DMS53 (cell line): ENCODE measurements at regions not wholly inside any gene's neighbourhood (a gene's known extent, or its start where the extent isn't known, plus 50 kb on each side); places are given as distances from the start of the nearest gene placed in this dataset.
"Not testable (repeated sequence)": the region's sequence is repeated elsewhere in the genome, so short reads cannot be mapped to it uniquely, and the experiment has no call there.

ENCODE experiments used
- DNase-seq: peaks from one replicate; lab custom pipeline; 2025; lab: John Stamatoyannopoulos, UW

DNA sequence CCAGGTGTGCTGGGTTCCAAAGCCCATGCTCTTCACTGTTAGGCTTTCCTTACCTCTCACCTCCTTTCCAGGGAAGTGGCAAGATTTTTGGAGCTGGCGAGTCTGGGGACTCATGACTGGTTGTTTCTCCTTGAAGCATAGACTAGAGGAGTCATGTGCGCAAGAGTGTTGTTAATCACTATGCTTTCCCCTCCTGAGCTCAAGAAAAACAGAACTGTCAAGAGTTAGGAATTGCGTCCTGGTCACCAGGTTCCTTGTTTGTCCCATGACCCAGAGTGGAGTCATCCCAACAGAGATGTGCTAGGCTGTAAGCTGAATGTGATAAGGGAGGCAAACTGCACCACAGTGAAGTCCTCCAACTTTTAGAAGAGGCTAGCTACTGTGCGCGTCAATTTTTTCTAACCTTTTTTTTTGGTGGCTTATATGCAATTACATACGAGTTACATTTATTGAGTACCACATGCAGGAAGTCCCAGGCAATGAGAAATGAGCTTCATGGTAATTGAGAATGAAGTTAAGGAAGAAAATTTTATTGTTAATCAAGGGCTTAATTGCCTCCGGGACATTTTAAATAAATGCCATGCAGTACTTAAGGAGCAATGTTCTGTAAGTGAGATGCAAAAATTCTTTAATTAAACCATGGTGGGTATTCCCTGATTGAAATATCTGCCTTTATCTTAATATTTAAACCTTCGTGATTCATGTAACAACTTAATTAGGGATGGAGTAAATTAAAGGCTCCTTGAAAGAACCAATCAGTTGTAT, 233.9 kb downstream of the ZIC5 start:
- DNase-seq: no peak

GRCh38 chr13:99736541-99736940, 235.0 kb downstream of the ZIC5 start:
- no peak for DNase-seq

GRCh38 chr13:99734013-99734693, 232.9 kb downstream of the TM9SF2 start:
- no peak for DNase-seq

DNA sequence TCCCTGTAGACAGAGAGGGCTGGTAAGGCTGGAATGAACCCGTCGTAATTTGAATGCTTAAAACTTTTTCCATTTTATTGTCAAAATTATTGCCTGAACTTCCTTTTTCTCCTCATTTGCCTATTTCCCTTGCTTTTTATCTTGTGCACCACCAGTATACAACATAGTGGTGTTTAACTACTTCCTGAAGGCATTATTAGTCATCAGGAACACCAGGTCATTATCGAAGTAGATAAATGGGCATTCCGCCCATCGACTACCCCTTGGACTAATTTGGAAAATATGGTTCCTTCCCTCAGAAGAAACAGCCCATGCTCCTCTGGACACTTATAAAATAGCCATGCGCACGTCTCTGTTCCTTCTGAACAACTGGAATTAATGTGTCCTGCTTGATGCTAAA, 232.1 kb downstream of the TM9SF2 start:
- DNase-seq: no peak

DNA sequence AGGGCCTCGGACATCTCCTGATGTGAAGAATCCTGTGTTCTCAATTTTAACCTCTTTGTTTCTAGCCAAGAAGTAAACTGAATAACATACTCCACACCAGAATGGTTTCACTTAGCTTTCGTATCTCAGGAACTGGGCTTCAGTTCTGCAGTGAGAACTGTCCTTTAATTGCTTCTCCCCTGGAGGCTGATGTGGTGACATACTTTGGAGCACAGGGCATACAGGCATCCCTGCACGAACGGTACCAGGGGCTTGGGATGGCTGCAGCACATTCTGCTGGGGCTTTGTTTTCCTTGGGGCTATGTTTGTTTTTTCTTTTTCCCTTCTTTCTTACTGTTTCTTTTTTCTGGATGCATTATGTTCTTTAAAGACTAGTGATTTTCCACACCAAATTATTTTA, 230.5 kb downstream of the TM9SF2 start:
- no peak for DNase-seq

- DNase-seq: no peak
Observed at GRCh38 chr13:99730403-99730802, 229.1 kb downstream of the TM9SF2 start.

GRCh38 chr13:99729745-99730144, 228.5 kb downstream of the TM9SF2 start:
- no peak for DNase-seq

DNA sequence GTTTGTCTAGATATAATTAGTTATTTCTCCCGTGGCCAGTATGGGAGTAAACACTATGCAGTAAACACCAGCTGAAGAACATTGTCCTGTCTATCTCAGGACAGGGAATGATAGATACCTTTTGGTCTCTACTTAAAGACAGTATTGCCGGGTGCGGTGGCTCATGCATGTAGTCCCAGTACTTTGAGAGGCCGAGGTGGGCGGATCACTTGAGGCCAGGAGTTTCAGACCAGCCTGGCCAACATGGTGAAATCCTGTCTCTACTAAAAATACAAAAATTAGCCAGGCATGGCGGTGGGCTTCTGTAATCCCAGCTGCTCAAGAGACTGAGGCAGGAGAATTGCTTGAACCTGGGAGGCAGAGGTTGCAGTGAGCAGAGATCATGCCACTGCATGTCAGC, 226.4 kb downstream of the TM9SF2 start:
- not testable (repeated sequence) for DNase-seq

DNA sequence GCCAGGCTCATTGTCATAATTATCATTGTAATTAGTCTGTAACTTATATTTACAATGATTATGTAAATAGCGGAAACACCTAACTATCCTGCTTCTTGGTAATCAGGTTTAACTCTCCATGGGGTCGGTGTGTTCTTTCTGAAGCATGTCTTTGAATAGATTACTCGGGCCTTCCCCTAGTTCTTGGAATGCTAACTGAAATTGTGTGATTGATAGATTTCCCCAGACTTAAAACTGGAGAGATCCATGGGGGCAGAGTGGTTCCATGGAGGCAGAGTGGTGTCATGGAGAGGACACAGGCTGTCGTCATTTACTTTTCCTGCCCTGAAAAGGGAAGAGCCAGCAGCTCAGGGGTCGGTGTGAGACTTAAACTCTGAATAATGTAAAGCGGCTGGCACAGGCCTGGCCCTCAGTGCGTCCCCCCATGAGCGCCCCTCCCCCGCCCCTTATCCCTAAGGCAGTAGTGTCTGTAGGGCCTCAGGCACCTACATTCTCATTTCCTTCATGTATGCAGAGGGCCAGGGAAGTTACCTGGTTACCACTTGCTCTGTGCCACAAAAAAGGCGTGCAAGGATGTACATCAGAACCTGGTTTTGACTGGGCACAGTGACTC, 225.1 kb downstream of the TM9SF2 start:
- no peak for DNase-seq

GRCh38 chr13:99725644-99726043, 224.4 kb downstream of the TM9SF2 start:
- no peak for DNase-seq

DNA sequence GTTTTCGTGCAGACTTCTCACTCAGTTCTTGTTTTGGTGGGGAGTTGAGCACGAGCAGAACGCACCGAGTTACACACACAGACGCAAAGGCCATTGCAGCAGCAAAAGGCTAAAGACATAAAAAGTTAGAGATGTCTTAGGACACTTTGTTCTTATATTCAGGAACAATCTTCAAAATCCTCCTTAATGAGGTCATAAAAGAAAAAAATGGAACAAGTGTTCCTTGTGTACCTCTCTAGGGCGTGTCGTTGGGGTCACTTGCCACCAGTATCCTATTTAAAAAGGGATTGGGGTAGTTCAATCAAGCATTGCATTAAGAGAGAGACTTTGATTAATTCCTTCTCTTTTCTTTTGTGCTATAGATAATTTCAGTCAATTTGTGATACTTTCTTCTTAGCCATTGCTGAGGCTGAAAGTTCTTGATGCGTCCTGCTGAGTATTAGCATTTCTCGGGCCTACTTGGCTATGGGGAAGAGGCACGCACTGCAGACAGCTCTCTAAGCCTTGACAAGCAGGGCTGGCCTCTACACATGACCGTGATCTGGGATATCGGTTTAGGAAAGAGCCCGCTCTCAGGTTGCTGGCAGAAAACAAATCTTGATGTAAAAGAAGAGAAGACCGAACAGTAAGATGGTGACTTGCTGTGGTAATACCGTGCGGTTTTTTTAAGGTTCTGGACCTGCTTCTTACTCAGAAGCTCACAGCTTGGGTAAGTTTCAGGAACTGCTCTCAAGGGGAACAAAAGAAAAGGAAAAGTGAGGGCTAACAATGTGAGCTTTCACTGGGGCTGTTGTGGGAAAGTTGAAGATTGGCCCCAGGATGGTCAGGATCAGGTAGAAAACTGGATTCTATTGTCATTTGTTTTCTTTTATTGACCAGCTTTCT, 223.6 kb downstream of the TM9SF2 start:
- DNase-seq: no peak

GRCh38 chr13:99723878-99724277, 222.6 kb downstream of the TM9SF2 start:
- DNase-seq: no peak

- DNase-seq: no peak
Observed at GRCh38 chr13:99722931-99723330, 221.7 kb downstream of the TM9SF2 start.

DNA sequence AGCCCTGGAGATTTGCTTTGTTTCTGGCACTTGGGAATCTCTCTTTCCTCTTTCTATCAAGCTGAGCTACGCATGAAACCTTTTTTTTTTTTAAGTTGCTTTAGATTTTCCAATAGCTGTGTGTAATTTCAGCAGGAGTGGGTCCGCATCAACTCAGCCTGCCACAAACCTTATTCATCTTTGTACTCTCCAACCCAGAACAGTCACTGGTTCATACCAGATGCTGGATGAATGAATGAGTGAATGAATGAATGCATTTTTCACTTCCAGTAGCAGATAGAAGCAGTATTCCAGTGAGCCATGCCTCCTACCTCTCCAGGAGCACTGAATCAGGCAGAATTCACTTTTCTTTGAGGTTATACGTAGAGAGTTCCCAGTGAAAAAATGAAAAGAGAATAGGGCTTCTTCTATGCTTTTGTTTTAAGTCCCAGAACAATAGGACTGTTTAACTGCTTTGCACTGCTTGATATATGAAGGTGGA, 221.1 kb downstream of the TM9SF2 start:
- DNase-seq: no peak

DNA sequence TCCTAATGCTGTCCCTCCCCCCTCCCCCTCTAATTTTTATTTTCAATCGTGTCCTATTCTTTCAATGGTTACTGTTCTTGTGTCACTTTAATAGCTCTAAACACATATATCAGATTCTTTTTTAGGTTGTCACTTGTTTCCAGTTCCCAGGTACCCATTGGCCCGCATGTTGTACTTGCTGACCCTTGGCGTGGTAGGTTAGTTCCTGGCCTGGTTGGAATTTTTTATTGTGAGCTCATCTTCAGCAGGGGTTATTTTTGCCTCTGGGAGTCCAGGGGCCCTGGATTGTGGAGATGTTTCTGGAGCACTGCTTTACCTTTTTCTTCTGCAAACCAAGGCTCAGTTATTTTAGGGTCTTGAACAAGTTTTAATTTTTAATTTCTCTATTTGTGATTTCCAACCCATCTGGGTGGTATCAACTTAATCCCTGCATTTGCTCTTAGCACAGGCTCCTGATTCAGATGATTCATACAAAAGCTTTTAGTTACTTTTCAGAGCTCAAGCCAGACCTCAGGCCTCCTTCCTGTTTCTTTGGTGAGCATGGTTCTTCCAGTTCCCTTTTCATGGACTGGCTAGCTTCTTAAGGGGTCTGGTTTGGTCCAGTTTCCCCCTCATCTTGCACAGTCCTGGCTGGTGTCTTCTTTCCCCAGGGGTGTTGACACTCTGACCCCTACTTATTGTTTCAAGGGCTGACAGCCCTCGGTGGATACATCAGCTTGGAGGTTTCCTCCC, 220.5 kb downstream of the TM9SF2 start:
- DNase-seq: no peak

- DNase-seq: no peak
Observed at GRCh38 chr13:99717959-99718674, 216.8 kb downstream of the TM9SF2 start.

DNA sequence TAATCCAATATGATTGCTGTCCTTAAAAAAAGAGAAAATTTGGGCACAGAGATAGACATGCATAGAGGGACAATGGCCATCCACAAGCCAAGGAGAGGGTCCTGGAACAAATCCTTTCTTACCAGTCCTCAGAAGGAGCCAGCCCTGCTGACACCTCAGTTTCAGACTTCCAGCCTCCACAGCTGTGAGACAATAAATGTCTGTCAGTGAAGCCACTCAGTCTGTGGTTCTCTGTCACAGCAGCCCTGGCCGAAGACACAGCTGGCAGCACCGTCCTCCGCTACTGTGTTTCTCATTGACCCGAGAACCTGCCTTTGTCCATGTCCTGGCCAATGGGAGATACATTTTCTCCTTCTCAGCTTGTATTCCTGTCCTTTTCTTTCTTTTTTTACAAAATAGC, 207.9 kb downstream of the TM9SF2 start:
- DNase-seq: no peak

GRCh38 chr13:99704390-99704789, 203.1 kb downstream of the TM9SF2 start:
- peak; percentile 41 for DNase-seq

- DNase-seq: no peak
Observed at GRCh38 chr13:99703908-99704307, 202.6 kb downstream of the TM9SF2 start.

DNA sequence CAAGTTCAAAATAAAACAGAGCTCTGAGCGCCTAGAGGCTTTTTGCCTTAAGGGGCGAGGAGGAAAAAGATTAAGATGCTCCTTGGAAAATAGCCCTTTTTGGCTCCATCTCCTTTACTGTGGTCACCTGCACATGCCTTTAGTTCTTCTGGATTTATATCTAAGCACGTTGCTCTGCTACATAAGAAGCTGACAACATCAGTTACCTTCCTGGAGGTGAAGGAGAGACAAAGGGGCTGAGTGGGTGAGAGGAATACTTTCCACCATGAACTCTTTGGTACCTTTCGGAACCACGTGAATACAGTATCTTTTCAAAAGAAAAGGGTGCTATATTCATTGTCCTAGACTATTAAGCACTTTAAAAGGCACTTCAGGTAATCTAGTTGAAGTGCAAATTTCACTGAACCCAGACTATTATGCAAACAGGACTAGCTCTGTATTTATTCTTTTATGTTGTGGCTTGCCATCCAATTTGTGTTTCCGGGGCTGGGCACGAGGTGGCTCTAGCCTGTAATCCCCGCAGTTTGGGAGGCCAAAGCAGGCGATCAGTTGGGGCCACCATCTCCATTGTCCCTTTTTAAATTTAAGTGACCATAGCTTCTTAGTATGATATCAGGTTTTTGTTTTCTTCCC, 201.5 kb downstream of the TM9SF2 start:
- peak; percentile 72 for DNase-seq
